ENCODE measurements at regions not wholly inside any gene's neighbourhood (a gene's known extent, or its start where the extent isn't known, plus 50 kb on each side); places are given as distances from the start of the nearest gene placed in this dataset.
"Not testable (repeated sequence)": the region's sequence is repeated elsewhere in the genome, so short reads cannot be mapped to it uniquely, and the experiment has no call there.

DNA sequence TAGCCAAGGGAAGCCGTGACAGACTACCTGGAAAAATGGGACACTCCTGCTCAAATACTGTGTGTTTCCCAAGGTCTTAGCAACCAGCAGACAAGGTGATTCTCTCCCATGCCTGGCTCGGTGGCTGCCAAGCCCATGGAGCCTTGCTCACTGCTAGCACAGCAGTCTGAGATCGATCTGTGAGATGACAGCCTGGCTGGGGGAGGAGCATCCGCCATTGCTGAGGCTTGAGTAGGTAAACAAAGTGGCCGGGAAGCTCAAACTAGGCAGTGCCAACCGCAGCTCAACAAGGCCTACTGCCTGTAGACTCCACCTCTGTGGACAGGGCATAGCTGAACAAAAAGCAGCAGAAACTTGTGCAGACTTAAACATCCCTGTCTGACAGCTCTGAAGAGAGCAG lies 137.0 kb downstream of the USP46 start:
- not testable (repeated sequence) for DNase-seq (ENCODE audit: low spot score)

DNA sequence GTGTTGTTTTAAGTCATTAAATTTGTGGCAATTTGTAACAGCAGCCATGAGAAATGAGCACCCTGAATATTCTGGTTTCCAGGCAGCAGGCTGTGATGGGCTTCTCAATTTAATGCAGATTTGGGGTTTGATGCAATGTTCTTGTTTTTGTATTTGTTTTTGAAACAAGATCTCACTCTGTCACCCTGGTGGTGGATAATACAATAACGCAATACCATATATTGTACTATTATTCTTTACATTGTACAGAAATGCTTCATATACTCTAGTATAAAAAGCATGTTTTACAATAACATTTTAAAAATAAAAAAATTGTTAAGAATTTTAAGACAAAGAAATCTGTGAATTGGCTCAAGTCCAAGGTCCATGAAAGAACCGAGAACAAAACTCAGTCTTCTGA lies 129.1 kb downstream of the USP46 start:
- no peak for DNase-seq (ENCODE audit: low spot score)

- DNase-seq (ENCODE audit: low spot score), result no peak
These were observed 123.3 kb downstream of the USP46 start for GRCh38 chr4:52535793-52536192.

All from D341Med (cell line).